H1 (cell line): ENCODE measurements at regions not wholly inside any gene's neighbourhood (a gene's known extent, or its start where the extent isn't known, plus 50 kb on each side); places are given as distances from the start of the nearest gene placed in this dataset.

Source experiments
- CTCF ChIA-PET: fragments of 300-600 bp; sonication (Branson Sonifier 250); formaldehyde crosslinking; loops from one replicate; lab custom pipeline; 2021; ENCODE audit not compliant: partially characterized antibody; lab: Charles Lee
- POLR2A ChIA-PET: fragments of 300-600 bp; sonication (Branson Sonifier 250); formaldehyde crosslinking; loops from one replicate; lab custom pipeline; 2021; ENCODE audit warnings: inconsistent platforms; ENCODE audit not compliant: partially characterized antibody; lab: Charles Lee
- DNase-seq, 2 experiments: peaks; one replicate each; pipeline versions ENCODE4 v3.0.0 to v3.0.0-alpha.2; 2010 to 2022; ENCODE audit warnings: low spot score in 2 of 2, low read depth in 1 of 2, mixed read lengths in 1 of 2
- FAIRE-seq: peaks from 2 replicates; lab custom pipeline; 2011; peaks lifted over from hg19 to GRCh38; lab: Jason Lieb, UNC
- H2AFZ ChIP-seq: 2 replicates; pipeline ENCODE4 v1.8.1; 2012; ENCODE audit warnings: low read length, inconsistent platforms
- H2AK5ac ChIP-seq: 2 replicates; pipeline ENCODE4 v1.6.1; 2013; ENCODE audit warnings: low read depth, low read length
- H2BK120ac ChIP-seq: replicated peaks from 2 replicates; pipeline ENCODE3; 2013; ENCODE audit warnings: low read depth, low read length, inconsistent platforms
- H2BK12ac ChIP-seq: 2 replicates; pipeline ENCODE4 v1.6.1; 2013; ENCODE audit warnings: low read depth, low read length
- H2BK15ac ChIP-seq: 2 replicates; pipeline ENCODE4 v1.6.1; 2013; ENCODE audit warnings: low read length
- H2BK20ac ChIP-seq: 2 replicates; pipeline ENCODE4 v1.6.1; 2013; ENCODE audit warnings: low read length
- H2BK5ac ChIP-seq: 2 replicates; pipeline ENCODE4 v1.6.1; 2013; ENCODE audit warnings: low read depth, low read length
- H3K14ac ChIP-seq: 2 replicates; pipeline ENCODE4 v1.6.1; 2013; ENCODE audit warnings: inconsistent platforms; ENCODE audit not compliant: insufficient read length
- H3K18ac ChIP-seq: 2 replicates; pipeline ENCODE4 v1.6.1; 2013; ENCODE audit warnings: low read length; ENCODE audit errors: extremely low read depth
- H3K23ac ChIP-seq: 2 replicates; pipeline ENCODE4 v1.6.1; 2013; ENCODE audit warnings: inconsistent platforms; ENCODE audit not compliant: insufficient read length
- H3K23me2 ChIP-seq: 2 replicates; pipeline ENCODE4 v1.6.1; 2013; ENCODE audit warnings: low read depth, low read length
- H3K27ac ChIP-seq: 2 replicates; pipeline ENCODE4 v1.6.1; 2011; ENCODE audit warnings: low read depth, low read length, inconsistent platforms
- H3K27me3 ChIP-seq, 4 experiments: replicated peaks in 1 of 4; 1 replicate in 1 of 4; 2 replicates in 3 of 4; pipeline versions ENCODE4 v1.6.1 to v1.8.1; 2011 to 2013; ENCODE audit warnings: low read length in 3 of 4, mild to moderate bottlenecking in 3 of 4, inconsistent platforms in 2 of 4, mixed read lengths in 2 of 4, moderate library complexity in 1 of 4; ENCODE audit not compliant: control insufficient read depth in 3 of 4, insufficient read depth in 3 of 4; ENCODE audit errors: extremely low read depth in 1 of 4
- H3K36me3 ChIP-seq, 4 experiments: 2 replicates each; pipeline versions ENCODE4 v1.6.1 to v1.8.1; 2011 to 2013; ENCODE audit warnings: mild to moderate bottlenecking in 4 of 4, low read length in 3 of 4, moderate library complexity in 2 of 4, control low read depth in 1 of 4, inconsistent platforms in 1 of 4; ENCODE audit not compliant: insufficient read depth in 4 of 4, control insufficient read depth in 2 of 4
- H3K4ac ChIP-seq: replicated peaks from 2 replicates; pipeline ENCODE3; 2013; ENCODE audit warnings: low read length, low read depth, mixed read lengths, inconsistent platforms; ENCODE audit not compliant: insufficient read length
- H3K4me1 ChIP-seq, 4 experiments: replicated peaks in 1 of 4; 1 replicate in 1 of 4; 2 replicates in 3 of 4; pipeline versions ENCODE4 v1.6.1 to v1.8.1; 2011 to 2013; ENCODE audit warnings: low read length in 3 of 4, inconsistent platforms in 2 of 4, mixed read lengths in 1 of 4; ENCODE audit not compliant: insufficient read depth in 4 of 4, control insufficient read depth in 3 of 4
- H3K4me2 ChIP-seq, 2 experiments: 2 replicates each; pipeline versions ENCODE4 v1.6.1 to v1.8.1; 2011 to 2013; ENCODE audit warnings: low read depth in 2 of 2, low read length in 2 of 2, control low read depth in 1 of 2, inconsistent platforms in 1 of 2, mild to moderate bottlenecking in 1 of 2; ENCODE audit not compliant: insufficient read depth in 1 of 2
- H3K4me3 ChIP-seq, 4 experiments: fragments of 200-600, 300-600 bp in 1 of 4; sonication (generic), shearing (Covaris generic), sonication (Bioruptor Twin) in 1 of 4; 2 replicates each; pipeline versions ENCODE4 v1.5.1 to v1.8.1; 2011 to 2016; ENCODE audit warnings: low read length in 4 of 4, low read depth in 3 of 4, control low read depth in 2 of 4, inconsistent platforms in 2 of 4, mild to moderate bottlenecking in 2 of 4, mixed read lengths in 1 of 4, moderate library complexity in 1 of 4; ENCODE audit not compliant: insufficient read depth in 2 of 4; ENCODE audit errors: extremely low read depth in 1 of 4
- H3K56ac ChIP-seq: replicated peaks from 2 replicates; pipeline ENCODE3; 2013; ENCODE audit warnings: low read depth, mild to moderate bottlenecking, mixed read lengths, low read length, inconsistent platforms; ENCODE audit not compliant: insufficient read length
- H3K79me1 ChIP-seq: 2 replicates; pipeline ENCODE4 v1.6.1; 2013; ENCODE audit warnings: low read depth, low read length, control low read depth
- H3K79me2 ChIP-seq, 2 experiments: 2 replicates each; pipeline versions ENCODE4 v1.6.1 to v1.8.1; 2012 to 2013; ENCODE audit warnings: low read length in 2 of 2, mild to moderate bottlenecking in 2 of 2, inconsistent platforms in 1 of 2; ENCODE audit not compliant: insufficient read depth in 2 of 2, control insufficient read depth in 1 of 2
- H3K9ac ChIP-seq, 4 experiments: replicated peaks in 1 of 4; 1 replicate in 1 of 4; 2 replicates in 3 of 4; pipeline versions ENCODE4 v1.6.1 to v1.8.1; 2011 to 2013; ENCODE audit warnings: low read depth in 3 of 4, low read length in 3 of 4, control low read depth in 2 of 4, mild to moderate bottlenecking in 2 of 4, moderate library complexity in 2 of 4, inconsistent platforms in 1 of 4; ENCODE audit errors: extremely low read depth in 1 of 4
- H3K9me3 ChIP-seq, 2 experiments: 2 replicates each; pipeline versions ENCODE4 v1.6.1 to v1.8.1; 2012 to 2013; ENCODE audit warnings: mild to moderate bottlenecking in 2 of 2, moderate library complexity in 2 of 2, control low read depth in 1 of 2, inconsistent platforms in 1 of 2, low read depth in 1 of 2, low read length in 1 of 2, mixed read lengths in 1 of 2; ENCODE audit not compliant: insufficient read depth in 2 of 2
- H4K20me1 ChIP-seq, 2 experiments: replicated peaks in 1 of 2; 2 replicates each; pipeline versions ENCODE3 to v1.8.1; 2011 to 2013; ENCODE audit warnings: inconsistent platforms in 2 of 2, low read length in 2 of 2, mild to moderate bottlenecking in 1 of 2; ENCODE audit not compliant: insufficient read depth in 2 of 2, control insufficient read depth in 1 of 2
- H4K5ac ChIP-seq: 2 replicates; pipeline ENCODE4 v1.6.1; 2013; ENCODE audit warnings: low read length, low read depth, mixed read lengths, inconsistent platforms; ENCODE audit not compliant: insufficient read length
- H4K8ac ChIP-seq: 2 replicates; pipeline ENCODE4 v1.8.0; 2013; ENCODE audit warnings: mild to moderate bottlenecking, moderate library complexity, low read length, inconsistent platforms; ENCODE audit not compliant: insufficient read depth; ENCODE audit errors: extremely low read depth
- H4K91ac ChIP-seq: replicated peaks from 2 replicates; pipeline ENCODE3; 2013; ENCODE audit warnings: low read length, mixed read lengths, inconsistent platforms; ENCODE audit not compliant: insufficient read length
- CEBPB ChIP-seq: IDR thresholded peaks from 2 replicates; pipeline ENCODE4 v1.6.1; 2012; ENCODE audit warnings: low read depth, low read length
- EZH2 ChIP-seq: fragments of 200-600 bp; sonication (generic); IDR thresholded peaks from 2 replicates; pipeline ENCODE4 v1.7.1; 2012; ENCODE audit warnings: low read depth, mild to moderate bottlenecking, moderate library complexity, low read length, inconsistent platforms; ENCODE audit not compliant: severe bottlenecking
- WGBS, 2 experiments: shearing (Covaris generic) in 1 of 2; methylation state at CpG; one replicate each; pipeline versions ENCODE4 v1.1.6 to v1.1.7; 2013 to 2015; ENCODE audit warnings: low lambda C conversion rate in 2 of 2, mixed read lengths in 2 of 2, inconsistent platforms in 1 of 2, low coverage in 1 of 2, missing lambda C conversion rate in 1 of 2; ENCODE audit not compliant: insufficient replicate concordance in 2 of 2, insufficient coverage in 1 of 2, insufficient read length in 1 of 2; ENCODE audit errors: extremely low coverage in 1 of 2, missing lambda C conversion rate in 1 of 2; 5-methylcytosine and 5-hydroxymethylcytosine counted together

- no peak overlapping the region for H4K5ac ChIP-seq
- WGBS, 2 experiments = 81% methylated on average over 1 of the region's 1 CpG; no CpG with 5 or more reads in 1 of the 2 experiments
- POLR2A ChIA-PET = interaction anchor here (0.7 kb wide), 1 partner anchor 34 kb away, joined by 3 read pairs; no protein-coding TSS in a partner anchor
- H2BK5ac ChIP-seq = no peak overlapping the region
- H3K79me2 ChIP-seq = no peaks in the 10 kb centered on the region
- peaks cover 0 to 1% of the 10 kb centered on the region in 2 experiments for H4K20me1 ChIP-seq
- no peak overlapping the region for H4K91ac ChIP-seq
- H3K79me1 ChIP-seq = no peaks in the 10 kb centered on the region
- no peaks in the 10 kb centered on the region for H3K9me3 ChIP-seq
- no peak overlapping the region for H3K23ac ChIP-seq
- peak overlapping the region; percentile 78 for H2AFZ ChIP-seq
- CTCF ChIA-PET = no interaction called here
- H3K9ac ChIP-seq = no peak overlapping the region
- FAIRE-seq (no peak), DNase-seq (no peak)
- H3K4me1 ChIP-seq = 0 out of 7 replicates have a peak, but pooled peaks cover 0 to 2% (median 0%) of the 10 kb centered on the region in 4 experiments
- H3K4me3 ChIP-seq = no peak overlapping the region
- no peak overlapping the region for H2BK12ac ChIP-seq
- no peak overlapping the region for H4K8ac ChIP-seq
- H3K36me3 ChIP-seq = no peaks in the 10 kb centered on the region
- H2AK5ac ChIP-seq = no peak overlapping the region
- no peak overlapping the region for H3K14ac ChIP-seq
- H3K4ac ChIP-seq = no peak overlapping the region
- H2BK15ac ChIP-seq = no peak overlapping the region
- H2BK20ac ChIP-seq = no peak overlapping the region
- H3K27ac ChIP-seq = no peak overlapping the region
- H3K23me2 ChIP-seq = no peaks in the 10 kb centered on the region
- no peaks in the 10 kb centered on the region for H3K27me3 ChIP-seq
- H3K4me2 ChIP-seq = no peak overlapping the region
- no peak overlapping the region for H3K56ac ChIP-seq
- TF ChIP-seq EZH2 (no peak), CEBPB (peak; percentile 71; the same call in 1 of the 2 replicates)
- TF ChIP-seq, all 59 proteins: peak for 1
- H2BK120ac ChIP-seq = no peak overlapping the region
- H3K18ac ChIP-seq = no peak overlapping the region
These were observed 67.6 kb upstream of the GUCA2B start for GRCh38 chr1:42085596-42085995.
